Muscle of leg (tissue), 3 donors: ENCODE measurements at regions not wholly inside any gene's neighbourhood (a gene's known extent, or its start where the extent isn't known, plus 50 kb on each side); places are given as distances from the start of the nearest gene placed in this dataset.
"Not testable (repeated sequence)": the region's sequence is repeated elsewhere in the genome, so short reads cannot be mapped to it uniquely, and the experiment has no call there.

Experiments used
- DNase-seq: peaks from one replicate; pipeline ENCODE4 v3.0.0; 2013
- H3K27ac ChIP-seq: one replicate; pipeline ENCODE4 v1.5.1; 2013; ENCODE audit warnings: mild to moderate bottlenecking, low read length, control low read depth
- H3K27me3 ChIP-seq: one replicate; pipeline ENCODE4 v1.6.1; 2013; ENCODE audit warnings: low read length; ENCODE audit not compliant: control insufficient read depth, insufficient read depth
- H3K36me3 ChIP-seq: one replicate; pipeline ENCODE4 v1.6.1; 2013; ENCODE audit warnings: low read length; ENCODE audit not compliant: control insufficient read depth, insufficient read depth
- H3K4me1 ChIP-seq: one replicate; pipeline ENCODE4 v1.6.1; 2013; ENCODE audit warnings: low read length; ENCODE audit not compliant: control insufficient read depth, insufficient read depth
- H3K4me3 ChIP-seq: one replicate; pipeline ENCODE4 v1.5.1; 2013; ENCODE audit warnings: low read length, control low read depth
- H3K9me3 ChIP-seq: replicated peaks from 2 replicates; pipeline ENCODE4 v1.6.1; 2013; ENCODE audit warnings: low read depth, low read length; ENCODE audit not compliant: control insufficient read depth
- WGBS: methylation state at CpG from one replicate; pipeline ENCODE4 v1.1.5; 2013; ENCODE audit warnings: missing lambda C conversion rate; ENCODE audit not compliant: insufficient coverage; 5-methylcytosine and 5-hydroxymethylcytosine counted together

- H3K36me3 ChIP-seq, H3K27ac ChIP-seq: not testable (repeated sequence)
These were observed 184.4 kb downstream of the ATP23 start for GRCh38 chr12:58125761-58126160.

GRCh38 chr12:58131986-58132755, 190.8 kb downstream of the ATP23 start:
- Histone ChIP-seq H3K4me3 (no peak overlapping the region), H3K4me1 (no peaks in the 10 kb centered on the region), H3K27ac (no peak overlapping the region), H3K36me3 (no peaks in the 10 kb centered on the region), H3K9me3 (no peaks in the 10 kb centered on the region), H3K27me3 (no peaks in the 10 kb centered on the region)
- 50% methylated on average over 2 of the region's 5 CpGs for WGBS
- DNase-seq: no peak

More at GRCh38 chr12:58125761-58126160, 184.4 kb downstream of the ATP23 start:
- DNase-seq, H3K27me3 ChIP-seq, H3K4me1 ChIP-seq, H3K9me3 ChIP-seq, H3K4me3 ChIP-seq: not testable (repeated sequence)

GRCh38 chr12:58138424-58138823, 197.1 kb downstream of the ATP23 start:
- H3K36me3 ChIP-seq: no peaks in the 10 kb centered on the region
- H3K27ac ChIP-seq: no peak overlapping the region
- H3K4me3 ChIP-seq: no peak overlapping the region
- no peak for DNase-seq
- H3K4me1 ChIP-seq: no peaks in the 10 kb centered on the region
- WGBS: no CpG with 5 or more reads among the region's 2 CpGs
- H3K27me3 ChIP-seq: no peaks in the 10 kb centered on the region
- H3K9me3 ChIP-seq: no peaks in the 10 kb centered on the region

GRCh38 chr12:58139894-58140293, 198.5 kb downstream of the ATP23 start:
- Histone ChIP-seq H3K36me3 (no peaks in the 10 kb centered on the region), H3K9me3 (no peaks in the 10 kb centered on the region), H3K27me3 (no peaks in the 10 kb centered on the region), H3K4me1 (no peaks in the 10 kb centered on the region), H3K27ac (no peak overlapping the region), H3K4me3 (no peak overlapping the region)
- DNase-seq: no peak
- WGBS: 25% methylated on average over 1 of the region's 1 CpG

- H3K9me3 ChIP-seq: no peaks in the 10 kb centered on the region
- WGBS: no CpG with 5 or more reads among the region's 1 CpG
- H3K4me1 ChIP-seq: no peaks in the 10 kb centered on the region
- no peaks in the 10 kb centered on the region for H3K36me3 ChIP-seq
- no peak overlapping the region for H3K4me3 ChIP-seq
- no peak for DNase-seq
- H3K27me3 ChIP-seq: no peaks in the 10 kb centered on the region
- H3K27ac ChIP-seq: no peak overlapping the region
These were observed 199.0 kb downstream of the ATP23 start for GRCh38 chr12:58140395-58140794.

- no peaks in the 10 kb centered on the region for H3K9me3 ChIP-seq
These were observed 201.6 kb downstream of the ATP23 start for GRCh38 chr12:58142991-58143390.

GRCh38 chr12:58143498-58143995, 202.2 kb downstream of the ATP23 start:
- Histone ChIP-seq H3K4me3 (no peak overlapping the region), H3K36me3 (no peaks in the 10 kb centered on the region), H3K4me1 (no peaks in the 10 kb centered on the region), H3K27me3 (no peaks in the 10 kb centered on the region), H3K9me3 (no peaks in the 10 kb centered on the region), H3K27ac (no peak overlapping the region)
- DNase-seq: no peak
- WGBS: 85% methylated on average over 6 of the region's 6 CpGs

More at GRCh38 chr12:58142991-58143390, 201.6 kb downstream of the ATP23 start:
- H3K27ac ChIP-seq: no peak overlapping the region
- H3K4me1 ChIP-seq: no peaks in the 10 kb centered on the region
- H3K27me3 ChIP-seq: no peaks in the 10 kb centered on the region
- H3K4me3 ChIP-seq: no peak overlapping the region
- no peaks in the 10 kb centered on the region for H3K36me3 ChIP-seq
- no peak for DNase-seq
- WGBS: no CpG with 5 or more reads among the region's 2 CpGs

GRCh38 chr12:58148405-58148804, 207.0 kb downstream of the ATP23 start:
- Histone ChIP-seq H3K27ac (no peak overlapping the region), H3K4me1 (no peaks in the 10 kb centered on the region), H3K4me3 (no peak overlapping the region), H3K9me3 (no peaks in the 10 kb centered on the region), H3K27me3 (no peaks in the 10 kb centered on the region), H3K36me3 (no peaks in the 10 kb centered on the region)
- no peak for DNase-seq

GRCh38 chr12:58148976-58149375, 207.6 kb downstream of the ATP23 start:
- H3K4me1 ChIP-seq: no peaks in the 10 kb centered on the region
- H3K27ac ChIP-seq: no peak overlapping the region
- H3K9me3 ChIP-seq: no peaks in the 10 kb centered on the region
- no peaks in the 10 kb centered on the region for H3K36me3 ChIP-seq
- DNase-seq: no peak
- no peaks in the 10 kb centered on the region for H3K27me3 ChIP-seq
- H3K4me3 ChIP-seq: no peak overlapping the region

GRCh38 chr12:58154359-58154758, 213.0 kb downstream of the ATP23 start:
- no peaks in the 10 kb centered on the region for H3K27me3 ChIP-seq
- WGBS: 88% methylated on average over 1 of the region's 1 CpG
- no peaks in the 10 kb centered on the region for H3K9me3 ChIP-seq
- no peaks in the 10 kb centered on the region for H3K4me1 ChIP-seq
- H3K36me3 ChIP-seq: no peaks in the 10 kb centered on the region
- no peak overlapping the region for H3K27ac ChIP-seq
- DNase-seq: no peak
- no peak overlapping the region for H3K4me3 ChIP-seq

- Histone ChIP-seq H3K27ac (no peak overlapping the region), H3K36me3 (no peaks in the 10 kb centered on the region), H3K9me3 (no peaks in the 10 kb centered on the region), H3K4me1 (no peaks in the 10 kb centered on the region), H3K27me3 (no peaks in the 10 kb centered on the region), H3K4me3 (no peak overlapping the region)
- DNase-seq: no peak
- WGBS: no CpG with 5 or more reads among the region's 2 CpGs
These were observed 215.3 kb downstream of the ATP23 start for GRCh38 chr12:58156697-58157096.
